ENCODE measurements at regions not wholly inside any gene's neighbourhood (a gene's known extent, or its start where the extent isn't known, plus 50 kb on each side); places are given as distances from the start of the nearest gene placed in this dataset.

- Histone ChIP-seq H3K27me3 (replicated peaks; ENCODE audit: insufficient read depth, low read depth, low read length, poor library complexity) (no peaks in the 10 kb centered on the region), H3K27ac (ENCODE audit: low read depth, low read length, poor library complexity, severe bottlenecking) (no peak overlapping the region), H3K9me3 (ENCODE audit: low read depth, low read length, poor library complexity, severe bottlenecking) (no peaks in the 10 kb centered on the region), H3K4me1 (ENCODE audit: insufficient read depth, low read length, poor library complexity, severe bottlenecking) (peaks cover 49% of the 10 kb centered on the region), H3K4me3 (ENCODE audit: low read depth, low read length, poor library complexity, severe bottlenecking) (no peak overlapping the region), H3K36me3 (ENCODE audit: insufficient read depth, low read length, poor library complexity, severe bottlenecking) (no peaks in the 10 kb centered on the region)
- DNase-seq (ENCODE audit: low spot score): no peak
- TF ChIP-seq, protein P1, sequence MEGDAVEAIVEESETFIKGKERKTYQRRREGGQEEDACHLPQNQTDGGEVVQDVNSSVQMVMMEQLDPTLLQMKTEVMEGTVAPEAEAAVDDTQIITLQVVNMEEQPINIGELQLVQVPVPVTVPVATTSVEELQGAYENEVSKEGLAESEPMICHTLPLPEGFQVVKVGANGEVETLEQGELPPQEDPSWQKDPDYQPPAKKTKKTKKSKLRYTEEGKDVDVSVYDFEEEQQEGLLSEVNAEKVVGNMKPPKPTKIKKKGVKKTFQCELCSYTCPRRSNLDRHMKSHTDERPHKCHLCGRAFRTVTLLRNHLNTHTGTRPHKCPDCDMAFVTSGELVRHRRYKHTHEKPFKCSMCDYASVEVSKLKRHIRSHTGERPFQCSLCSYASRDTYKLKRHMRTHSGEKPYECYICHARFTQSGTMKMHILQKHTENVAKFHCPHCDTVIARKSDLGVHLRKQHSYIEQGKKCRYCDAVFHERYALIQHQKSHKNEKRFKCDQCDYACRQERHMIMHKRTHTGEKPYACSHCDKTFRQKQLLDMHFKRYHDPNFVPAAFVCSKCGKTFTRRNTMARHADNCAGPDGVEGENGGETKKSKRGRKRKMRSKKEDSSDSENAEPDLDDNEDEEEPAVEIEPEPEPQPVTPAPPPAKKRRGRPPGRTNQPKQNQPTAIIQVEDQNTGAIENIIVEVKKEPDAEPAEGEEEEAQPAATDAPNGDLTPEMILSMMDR (conservative IDR thresholded peaks at IDR 0.05; ENCODE audit: low read depth, low read length): no peak
- no peak for TF ChIP-seq EZH2 (IDR thresholded peaks at IDR 0.05; ENCODE audit: borderline replicate concordance, low read depth, low read length, poor library complexity, severe bottlenecking)
- ChIA-PET POLR2A (ENCODE audit: low non-redundant PET) (no interaction called here), CTCF (no interaction called here)
- no TSS peak for BruUV-seq (replicated peaks)
- intact Hi-C loops (cut with micrococcal nuclease; ENCODE audit: unreplicated experiment): loop anchor here (10.0 kb wide), 1 partner anchor 298 kb away; no protein-coding TSS in a partner anchor
Observed at GRCh38 chr10:36722777-36723176, 402.6 kb upstream of the ANKRD30A start.

- intact Hi-C loops (cut with micrococcal nuclease; ENCODE audit: unreplicated experiment): loop anchor here (10.0 kb wide), 1 partner anchor 297 kb away; no protein-coding TSS in a partner anchor
- H3K36me3 ChIP-seq (ENCODE audit: insufficient read depth, low read length, poor library complexity, severe bottlenecking): no peaks in the 10 kb centered on the region
- H3K4me1 ChIP-seq (ENCODE audit: insufficient read depth, low read length, poor library complexity, severe bottlenecking): peaks cover 49% of the 10 kb centered on the region
- ChIA-PET CTCF (interaction anchor here (1.0 kb wide), 1 partner anchor 57 kb away, joined by 3 read pairs; no protein-coding TSS in a partner anchor), POLR2A (ENCODE audit: low non-redundant PET) (no interaction called here)
- TF ChIP-seq, protein P1 (conservative IDR thresholded peaks at IDR 0.05; ENCODE audit: low read depth, low read length): no peak
- TF ChIP-seq EZH2 (IDR thresholded peaks at IDR 0.05; ENCODE audit: borderline replicate concordance, low read depth, low read length, poor library complexity, severe bottlenecking): no peak
- peak overlapping the region; percentile 4 for H3K27ac ChIP-seq (ENCODE audit: low read depth, low read length, poor library complexity, severe bottlenecking)
- no peaks in the 10 kb centered on the region for H3K9me3 ChIP-seq (ENCODE audit: low read depth, low read length, poor library complexity, severe bottlenecking)
- BruUV-seq (replicated peaks): no TSS peak
- DNase-seq (ENCODE audit: low spot score): peak; percentile 25
- no peak overlapping the region for H3K4me3 ChIP-seq (ENCODE audit: low read depth, low read length, poor library complexity, severe bottlenecking)
- H3K27me3 ChIP-seq (replicated peaks; ENCODE audit: insufficient read depth, low read depth, low read length, poor library complexity): no peaks in the 10 kb centered on the region
Observed at GRCh38 chr10:36721871-36722270, 403.5 kb upstream of the ANKRD30A start.

GRCh38 chr10:36720895-36721294, 404.5 kb upstream of the ANKRD30A start:
- DNase-seq (ENCODE audit: low spot score): no peak
- Histone ChIP-seq H3K27ac (ENCODE audit: low read depth, low read length, poor library complexity, severe bottlenecking) (no peak overlapping the region), H3K4me3 (ENCODE audit: low read depth, low read length, poor library complexity, severe bottlenecking) (no peak overlapping the region), H3K36me3 (ENCODE audit: insufficient read depth, low read length, poor library complexity, severe bottlenecking) (no peaks in the 10 kb centered on the region), H3K27me3 (replicated peaks; ENCODE audit: insufficient read depth, low read depth, low read length, poor library complexity) (no peaks in the 10 kb centered on the region), H3K9me3 (ENCODE audit: low read depth, low read length, poor library complexity, severe bottlenecking) (no peaks in the 10 kb centered on the region), H3K4me1 (ENCODE audit: insufficient read depth, low read length, poor library complexity, severe bottlenecking) (peaks cover 40% of the 10 kb centered on the region)
- ChIA-PET CTCF (no interaction called here), POLR2A (ENCODE audit: low non-redundant PET) (no interaction called here)
- intact Hi-C loops (cut with micrococcal nuclease; ENCODE audit: unreplicated experiment): loop anchor here (10.0 kb wide), 1 partner anchor 296 kb away; no protein-coding TSS in a partner anchor
- TF ChIP-seq EZH2 (IDR thresholded peaks at IDR 0.05; ENCODE audit: borderline replicate concordance, low read depth, low read length, poor library complexity, severe bottlenecking): no peak
- TF ChIP-seq, protein P1 (conservative IDR thresholded peaks at IDR 0.05; ENCODE audit: low read depth, low read length): no peak
- BruUV-seq (replicated peaks): no TSS peak

Measured in A673 (cell line).